Neuronal stem cell (in vitro differentiated cells): ENCODE measurements at regions not wholly inside any gene's neighbourhood (a gene's known extent, or its start where the extent isn't known, plus 50 kb on each side); places are given as distances from the start of the nearest gene placed in this dataset.
"Not testable (repeated sequence)": the region's sequence is repeated elsewhere in the genome, so short reads cannot be mapped to it uniquely, and the experiment has no call there.

Source experiments
- DNase-seq: peaks from one replicate; pipeline ENCODE4 v3.0.0-alpha.2; 2013; ENCODE audit warnings: low spot score
- H2AFZ ChIP-seq: one replicate; pipeline ENCODE4 v1.6.1; 2013; ENCODE audit warnings: mild to moderate bottlenecking, low read length, inconsistent platforms
- H2AK5ac ChIP-seq: 2 replicates; pipeline ENCODE4 v1.6.1; 2013; ENCODE audit warnings: low read depth, mild to moderate bottlenecking, inconsistent platforms, low read length, moderate library complexity, mixed read lengths
- H2BK120ac ChIP-seq: 2 replicates; pipeline ENCODE4 v1.6.1; 2013; ENCODE audit warnings: low read depth, mild to moderate bottlenecking, inconsistent platforms, low read length, moderate library complexity, mixed read lengths
- H2BK12ac ChIP-seq: one replicate; pipeline ENCODE4 v1.6.1; 2013; ENCODE audit warnings: low read length, inconsistent platforms
- H2BK15ac ChIP-seq: 2 replicates; pipeline ENCODE4 v1.6.1; 2013; ENCODE audit warnings: mild to moderate bottlenecking, low read length, inconsistent platforms, mixed read lengths
- H2BK5ac ChIP-seq: one replicate; pipeline ENCODE4 v1.6.1; 2013; ENCODE audit warnings: inconsistent platforms, mild to moderate bottlenecking, low read length, moderate library complexity
- H3K14ac ChIP-seq: one replicate; pipeline ENCODE4 v1.6.1; 2013; ENCODE audit warnings: low read length, inconsistent platforms
- H3K18ac ChIP-seq: 2 replicates; pipeline ENCODE4 v1.6.1; 2013; ENCODE audit warnings: low read length, inconsistent platforms
- H3K23ac ChIP-seq: 2 replicates; pipeline ENCODE4 v1.6.1; 2013; ENCODE audit warnings: low read depth, mild to moderate bottlenecking, mixed read lengths, low read length, inconsistent platforms; ENCODE audit not compliant: poor library complexity
- H3K27ac ChIP-seq: replicated peaks from 3 replicates; pipeline ENCODE4 v1.5.1; 2013; ENCODE audit warnings: low read length, inconsistent platforms
- H3K27me3 ChIP-seq, 3 experiments: 2 replicates each; pipeline ENCODE4 v1.6.1; 2013; ENCODE audit warnings: low read length in 3 of 3, mild to moderate bottlenecking in 2 of 3, inconsistent platforms in 1 of 3, low read depth in 1 of 3, mixed read lengths in 1 of 3, moderate library complexity in 1 of 3; ENCODE audit not compliant: control insufficient read depth in 3 of 3, insufficient read depth in 3 of 3
- H3K36me3 ChIP-seq, 2 donors: replicated peaks in 1 of 2; 2 replicates each; pipeline ENCODE4 v1.6.1; 2013; ENCODE audit warnings: low read length in 2 of 2; ENCODE audit not compliant: control insufficient read depth in 2 of 2, insufficient read depth in 2 of 2
- H3K4ac ChIP-seq: 2 replicates; pipeline ENCODE4 v1.6.1; 2013; ENCODE audit warnings: inconsistent platforms, mild to moderate bottlenecking, low read length, moderate library complexity
- H3K4me1 ChIP-seq, 2 donors: 1 replicate in 1 of 2; 2 replicates in 1 of 2; pipeline ENCODE4 v1.6.1; 2013; ENCODE audit warnings: low read length in 2 of 2, low read depth in 1 of 2; ENCODE audit not compliant: control insufficient read depth in 2 of 2, insufficient read depth in 1 of 2
- H3K4me2 ChIP-seq: one replicate; pipeline ENCODE4 v1.6.1; 2013; ENCODE audit warnings: mild to moderate bottlenecking, low read length, inconsistent platforms; ENCODE audit not compliant: insufficient read depth, poor library complexity, severe bottlenecking
- H3K4me3 ChIP-seq, 2 donors: 2 replicates each; pipeline ENCODE4 v1.5.1; 2013; ENCODE audit warnings: low read length in 2 of 2, mild to moderate bottlenecking in 2 of 2, inconsistent platforms in 1 of 2, moderate library complexity in 1 of 2
- H3K79me1 ChIP-seq: one replicate; pipeline ENCODE4 v1.6.1; 2013; ENCODE audit warnings: low read depth, mild to moderate bottlenecking, inconsistent platforms, low read length, moderate library complexity
- H3K9ac ChIP-seq: one replicate; pipeline ENCODE4 v1.6.1; 2013; ENCODE audit warnings: mild to moderate bottlenecking, low read depth, low read length, inconsistent platforms; ENCODE audit not compliant: poor library complexity
- H3K9me3 ChIP-seq, 2 donors: replicated peaks in 1 of 2; 2 replicates each; pipeline versions ENCODE3 to v1.6.1; 2013; ENCODE audit warnings: low read length in 2 of 2, mild to moderate bottlenecking in 2 of 2, inconsistent platforms in 1 of 2, low read depth in 1 of 2, mixed read lengths in 1 of 2, moderate library complexity in 1 of 2; ENCODE audit not compliant: control insufficient read depth in 2 of 2, insufficient read depth in 1 of 2
- H4K8ac ChIP-seq: one replicate; pipeline ENCODE4 v1.6.1; 2013; ENCODE audit warnings: low read depth, mild to moderate bottlenecking, inconsistent platforms, low read length, moderate library complexity
- H4K91ac ChIP-seq: one replicate; pipeline ENCODE4 v1.6.1; 2013; ENCODE audit warnings: low read length, low read depth, mild to moderate bottlenecking, inconsistent platforms; ENCODE audit not compliant: poor library complexity
- WGBS, 2 donors: extraction: QIAGEN DNeasy Blood & Tissue Kit; methylation state at CpG; one replicate each; pipeline ENCODE4 v1.1.7; 2013; ENCODE audit warnings: missing lambda C conversion rate in 2 of 2, mixed read lengths in 1 of 2; ENCODE audit not compliant: insufficient read length in 2 of 2, insufficient replicate concordance in 1 of 2; ENCODE audit errors: extremely low coverage in 2 of 2; 5-methylcytosine and 5-hydroxymethylcytosine counted together

GRCh38 chr4:3914511-3914910, 148.3 kb downstream of the ADRA2C start:
- not testable (repeated sequence) for H3K27me3 ChIP-seq, H3K4me3 ChIP-seq, H2AFZ ChIP-seq, H2BK5ac ChIP-seq, H3K18ac ChIP-seq, H3K27ac ChIP-seq, H4K8ac ChIP-seq, H3K9me3 ChIP-seq, H3K23ac ChIP-seq, H3K4ac ChIP-seq, H2BK120ac ChIP-seq, H3K9ac ChIP-seq, H2AK5ac ChIP-seq, H2BK15ac ChIP-seq, H4K91ac ChIP-seq, H3K4me1 ChIP-seq, H3K79me1 ChIP-seq, H3K36me3 ChIP-seq, DNase-seq, H2BK12ac ChIP-seq, H3K14ac ChIP-seq, H3K4me2 ChIP-seq
- no CpG with 5 or more reads among the region's 4 CpGs for WGBS, 2 donors

GRCh38 chr4:3919509-3919908, 153.3 kb downstream of the ADRA2C start:
- not testable (repeated sequence) for H3K9ac ChIP-seq, H3K79me1 ChIP-seq, H3K36me3 ChIP-seq, H3K9me3 ChIP-seq, H3K27me3 ChIP-seq, H3K23ac ChIP-seq, H3K18ac ChIP-seq, H3K4me2 ChIP-seq, DNase-seq, H3K4ac ChIP-seq, H3K14ac ChIP-seq, H3K4me3 ChIP-seq, H3K4me1 ChIP-seq, H2BK5ac ChIP-seq, H4K8ac ChIP-seq, H2BK15ac ChIP-seq, H2BK12ac ChIP-seq, H4K91ac ChIP-seq, H3K27ac ChIP-seq, H2AFZ ChIP-seq, H2BK120ac ChIP-seq, H2AK5ac ChIP-seq
- WGBS, 2 donors: no CpG with 5 or more reads among the region's 9 CpGs

- not testable (repeated sequence) for H3K27ac ChIP-seq, H3K9ac ChIP-seq, H3K4me1 ChIP-seq, H4K8ac ChIP-seq, H3K36me3 ChIP-seq, H2BK12ac ChIP-seq, H2BK5ac ChIP-seq, H3K9me3 ChIP-seq, H3K23ac ChIP-seq, H3K18ac ChIP-seq, H3K27me3 ChIP-seq, H2BK120ac ChIP-seq, H2AK5ac ChIP-seq, H2AFZ ChIP-seq, H2BK15ac ChIP-seq, H3K14ac ChIP-seq, H4K91ac ChIP-seq, H3K4ac ChIP-seq, H3K4me3 ChIP-seq, DNase-seq, H3K79me1 ChIP-seq, H3K4me2 ChIP-seq
- WGBS, 2 donors: no CpG with 5 or more reads among the region's 3 CpGs
Observed at GRCh38 chr4:3921902-3922301, 155.7 kb downstream of the ADRA2C start.

- not testable (repeated sequence) for DNase-seq, H3K18ac ChIP-seq, H2BK5ac ChIP-seq, H3K4me1 ChIP-seq, H3K14ac ChIP-seq, H2BK120ac ChIP-seq, H3K4me3 ChIP-seq, H3K79me1 ChIP-seq, H3K9ac ChIP-seq, H3K9me3 ChIP-seq, H4K8ac ChIP-seq, H3K23ac ChIP-seq, H2AFZ ChIP-seq, H3K4me2 ChIP-seq, H2AK5ac ChIP-seq, H2BK15ac ChIP-seq, H3K27ac ChIP-seq, H3K4ac ChIP-seq, H2BK12ac ChIP-seq, H3K36me3 ChIP-seq, H4K91ac ChIP-seq
- WGBS, 2 donors: no CpG with 5 or more reads among the region's 4 CpGs
- H3K27me3 ChIP-seq: peaks cover 0 to 12% (median 0%) of the 10 kb centered on the region in 3 experiments
Observed at GRCh38 chr4:3925841-3926240, 159.7 kb downstream of the ADRA2C start.
